ENCODE measurements at regions not wholly inside any gene's neighbourhood (a gene's known extent, or its start where the extent isn't known, plus 50 kb on each side); places are given as distances from the start of the nearest gene placed in this dataset.

DNA sequence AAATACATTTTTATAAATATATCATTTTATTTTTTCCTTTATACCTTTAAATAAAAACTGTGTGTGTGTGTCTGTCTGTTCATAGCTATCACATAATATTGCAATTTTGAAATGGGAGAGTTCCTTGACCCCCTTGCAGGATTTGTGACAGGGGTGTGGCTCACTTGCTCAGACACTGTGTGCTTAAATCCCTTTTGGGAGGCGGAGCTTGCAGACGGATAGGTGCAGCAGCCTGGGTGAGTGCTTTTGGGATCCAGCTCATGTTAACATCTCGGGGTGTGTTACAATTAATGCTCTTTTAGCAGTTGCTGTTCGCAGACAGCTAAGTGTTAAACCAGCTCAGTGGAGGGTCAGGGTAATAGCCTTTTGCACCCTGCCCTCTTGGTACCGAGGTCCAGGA, 459.8 kb downstream of the IPMK start:
- H3K4me3 ChIP-seq (ENCODE audit: low read length), result no peak overlapping the region
- H3K4me1 ChIP-seq (ENCODE audit: control insufficient read depth, insufficient read depth, low read length), result no peaks in the 10 kb centered on the region
- no peaks in the 10 kb centered on the region for H3K9me3 ChIP-seq (replicated peaks; ENCODE audit: control insufficient read depth, low read depth, low read length)
- no peak for DNase-seq
- H3K36me3 ChIP-seq (ENCODE audit: control insufficient read depth, insufficient read depth, low read length), result no peaks in the 10 kb centered on the region
- H3K27ac ChIP-seq (ENCODE audit: low read length), result no peak overlapping the region
- H3K27me3 ChIP-seq (ENCODE audit: control insufficient read depth, insufficient read depth, low read length), result no peaks in the 10 kb centered on the region
- WGBS (ENCODE audit: insufficient coverage), result 87% methylated on average over 4 of the region's 5 CpGs

DNA sequence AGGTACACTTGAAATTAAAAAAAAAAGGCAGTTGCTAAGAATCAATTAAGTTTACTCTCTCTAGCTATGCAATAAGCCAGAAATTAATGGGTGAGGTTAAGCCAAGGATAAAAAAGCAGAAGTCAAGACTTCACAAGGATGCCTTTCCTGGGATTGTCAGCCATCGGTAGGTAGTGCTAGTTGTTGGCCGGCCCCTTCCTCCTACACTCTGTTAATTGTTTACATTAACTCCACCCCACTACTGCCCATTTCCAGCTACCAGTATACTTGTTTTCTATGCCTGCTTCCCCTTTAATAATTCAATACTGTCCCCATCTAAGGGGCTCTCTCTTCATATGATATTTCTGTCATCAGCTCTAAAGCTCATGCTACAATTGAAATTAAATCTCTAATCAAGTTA, 461.0 kb downstream of the IPMK start:
- WGBS (ENCODE audit: insufficient coverage), result 100% methylated on average over 1 of the region's 2 CpGs
- H3K4me3 ChIP-seq (ENCODE audit: low read length), result no peak overlapping the region

DNA sequence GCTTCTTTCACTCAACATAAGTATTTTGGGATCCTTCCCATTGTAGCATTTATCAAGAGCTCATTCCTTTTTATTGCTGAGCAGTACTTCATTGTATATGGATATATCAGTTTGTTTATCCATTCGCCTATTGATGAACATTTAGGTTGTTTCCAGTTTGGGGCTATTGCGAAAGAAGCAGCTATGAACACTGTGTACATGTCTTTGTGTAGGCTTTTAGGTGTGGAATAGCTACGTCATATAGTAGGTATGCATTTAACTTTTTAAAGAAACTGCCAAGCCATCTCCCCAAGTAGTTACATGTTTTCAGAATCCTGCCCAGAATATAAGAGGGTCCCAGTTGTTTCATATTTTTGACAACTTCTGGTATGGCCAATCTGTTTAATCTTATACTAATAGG, 468.1 kb downstream of the IPMK start:
- Histone ChIP-seq H3K27ac (ENCODE audit: low read length) (no peak overlapping the region), H3K36me3 (ENCODE audit: control insufficient read depth, insufficient read depth, low read length) (no peaks in the 10 kb centered on the region), H3K27me3 (ENCODE audit: control insufficient read depth, insufficient read depth, low read length) (no peaks in the 10 kb centered on the region), H3K4me3 (ENCODE audit: low read length) (no peak overlapping the region), H3K4me1 (ENCODE audit: control insufficient read depth, insufficient read depth, low read length) (no peaks in the 10 kb centered on the region), H3K9me3 (replicated peaks; ENCODE audit: control insufficient read depth, low read depth, low read length) (no peaks in the 10 kb centered on the region)
- no peak for DNase-seq
- WGBS (ENCODE audit: insufficient coverage), result no CpG with 5 or more reads among the region's 3 CpGs

More for the DNA sequence above, 461.0 kb downstream of the IPMK start:
- Histone ChIP-seq H3K36me3 (ENCODE audit: control insufficient read depth, insufficient read depth, low read length) (no peaks in the 10 kb centered on the region), H3K9me3 (replicated peaks; ENCODE audit: control insufficient read depth, low read depth, low read length) (no peaks in the 10 kb centered on the region), H3K27me3 (ENCODE audit: control insufficient read depth, insufficient read depth, low read length) (no peaks in the 10 kb centered on the region), H3K27ac (ENCODE audit: low read length) (no peak overlapping the region), H3K4me1 (ENCODE audit: control insufficient read depth, insufficient read depth, low read length) (no peaks in the 10 kb centered on the region)
- DNase-seq, result no peak

DNA sequence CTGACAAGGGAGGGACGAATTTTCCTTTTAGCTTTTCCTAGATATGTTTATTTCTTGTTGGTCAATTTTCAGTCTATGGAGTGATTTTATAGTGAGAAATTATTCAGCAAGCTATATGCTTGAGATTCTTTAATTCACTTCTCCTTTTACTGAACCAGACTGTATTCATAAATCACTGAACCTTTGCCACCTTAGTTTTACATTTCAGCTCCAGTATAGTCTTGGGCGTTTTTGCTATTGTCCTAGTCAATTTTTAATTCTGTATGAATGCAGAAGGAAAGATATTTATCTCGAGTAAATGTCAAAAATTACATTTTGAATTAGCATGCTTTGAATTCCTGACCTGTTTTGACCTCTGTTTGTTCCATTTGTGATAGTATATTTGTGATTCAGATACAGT, 468.9 kb downstream of the IPMK start:
- H3K36me3 ChIP-seq (ENCODE audit: control insufficient read depth, insufficient read depth, low read length), result no peaks in the 10 kb centered on the region
- no peak overlapping the region for H3K4me3 ChIP-seq (ENCODE audit: low read length)
- H3K27me3 ChIP-seq (ENCODE audit: control insufficient read depth, insufficient read depth, low read length), result no peaks in the 10 kb centered on the region
- no peak overlapping the region for H3K27ac ChIP-seq (ENCODE audit: low read length)
- no CpG with 5 or more reads among the region's 3 CpGs for whole genome bisulfite sequencing (ENCODE audit: insufficient coverage)
- no peaks in the 10 kb centered on the region for H3K4me1 ChIP-seq (ENCODE audit: control insufficient read depth, insufficient read depth, low read length)
- DNase-seq, result no peak
- no peaks in the 10 kb centered on the region for H3K9me3 ChIP-seq (replicated peaks; ENCODE audit: control insufficient read depth, low read depth, low read length)

DNA sequence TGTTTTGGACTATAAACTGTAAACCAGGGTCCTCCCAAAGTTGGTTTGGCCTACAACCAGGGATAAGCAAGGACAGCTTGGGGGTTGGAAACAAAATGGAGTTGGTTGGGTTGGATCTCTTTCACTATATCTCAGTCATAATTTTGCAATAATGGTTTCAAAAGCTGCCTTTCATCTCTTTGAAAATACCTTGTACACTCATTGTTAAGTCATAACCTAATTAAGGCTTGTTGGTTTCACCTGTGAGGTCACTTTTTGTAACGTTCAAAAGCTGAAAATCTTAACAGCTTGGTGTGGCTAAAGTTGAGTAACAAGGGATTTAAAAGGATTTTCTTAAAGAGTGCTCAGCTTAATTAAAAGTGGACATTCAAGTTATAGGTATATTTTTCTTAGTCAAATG, 476.1 kb downstream of the IPMK start:
- no peaks in the 10 kb centered on the region for H3K27me3 ChIP-seq (ENCODE audit: control insufficient read depth, insufficient read depth, low read length)
- H3K4me1 ChIP-seq (ENCODE audit: control insufficient read depth, insufficient read depth, low read length), result no peaks in the 10 kb centered on the region
- H3K27ac ChIP-seq (ENCODE audit: low read length), result no peak overlapping the region
- no peak for DNase-seq
- no peak overlapping the region for H3K4me3 ChIP-seq (ENCODE audit: low read length)
- no CpG with 5 or more reads among the region's 1 CpG for WGBS (ENCODE audit: insufficient coverage)
- H3K36me3 ChIP-seq (ENCODE audit: control insufficient read depth, insufficient read depth, low read length), result no peaks in the 10 kb centered on the region
- H3K9me3 ChIP-seq (replicated peaks; ENCODE audit: control insufficient read depth, low read depth, low read length), result no peaks in the 10 kb centered on the region

DNA sequence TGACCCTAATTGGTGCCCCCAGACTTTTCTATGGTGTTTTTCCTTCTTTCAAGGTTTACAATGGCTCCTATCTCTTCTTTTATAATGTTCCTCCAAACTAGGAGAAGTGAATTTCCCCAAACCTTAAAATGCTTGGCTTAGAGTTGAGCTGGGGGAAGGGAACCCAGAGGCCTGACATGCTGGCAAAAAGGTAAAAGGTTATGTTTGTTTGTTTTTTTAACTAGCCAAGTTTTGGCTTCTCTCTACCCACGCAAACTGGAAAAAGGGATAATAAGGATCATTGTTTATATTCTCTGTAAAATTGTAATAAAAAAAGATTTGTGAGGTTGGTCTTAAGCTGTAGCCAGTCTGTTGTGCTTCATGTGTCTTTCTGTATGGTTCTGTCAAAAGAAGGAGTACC, 477.0 kb downstream of the IPMK start:
- H3K9me3 ChIP-seq (replicated peaks; ENCODE audit: control insufficient read depth, low read depth, low read length), result no peaks in the 10 kb centered on the region
- no peaks in the 10 kb centered on the region for H3K27me3 ChIP-seq (ENCODE audit: control insufficient read depth, insufficient read depth, low read length)
- no peak overlapping the region for H3K4me3 ChIP-seq (ENCODE audit: low read length)
- no CpG with 5 or more reads among the region's 1 CpG for WGBS (ENCODE audit: insufficient coverage)
- H3K27ac ChIP-seq (ENCODE audit: low read length), result no peak overlapping the region
- no peaks in the 10 kb centered on the region for H3K36me3 ChIP-seq (ENCODE audit: control insufficient read depth, insufficient read depth, low read length)
- H3K4me1 ChIP-seq (ENCODE audit: control insufficient read depth, insufficient read depth, low read length), result no peaks in the 10 kb centered on the region
- no peak for DNase-seq

DNA sequence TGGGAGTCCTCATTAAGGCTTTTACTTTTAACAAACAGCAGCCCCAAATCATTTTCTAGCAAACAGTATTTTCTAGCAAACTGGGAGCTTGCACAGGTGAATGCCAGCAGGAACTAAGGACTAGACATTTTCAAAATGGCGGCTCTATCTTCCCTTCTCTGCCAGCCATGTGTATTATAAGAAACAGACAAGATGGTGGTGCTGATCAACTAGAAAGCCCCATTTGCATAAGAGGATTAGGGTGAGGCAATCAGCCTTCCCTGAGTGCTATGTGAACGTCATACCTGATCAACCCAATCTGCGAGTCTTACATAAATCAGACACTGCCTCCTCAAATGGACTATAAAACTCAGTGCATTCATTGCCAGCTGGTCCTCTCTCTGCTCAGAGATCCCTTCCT, 479.6 kb downstream of the IPMK start:
- Histone ChIP-seq H3K9me3 (replicated peaks; ENCODE audit: control insufficient read depth, low read depth, low read length) (no peaks in the 10 kb centered on the region), H3K4me3 (ENCODE audit: low read length) (no peak overlapping the region), H3K4me1 (ENCODE audit: control insufficient read depth, insufficient read depth, low read length) (no peaks in the 10 kb centered on the region), H3K36me3 (ENCODE audit: control insufficient read depth, insufficient read depth, low read length) (no peaks in the 10 kb centered on the region), H3K27me3 (ENCODE audit: control insufficient read depth, insufficient read depth, low read length) (no peaks in the 10 kb centered on the region), H3K27ac (ENCODE audit: low read length) (no peak overlapping the region)
- DNase-seq, result no peak
- 93% methylated on average over 2 of the region's 3 CpGs for WGBS (ENCODE audit: insufficient coverage)

DNA sequence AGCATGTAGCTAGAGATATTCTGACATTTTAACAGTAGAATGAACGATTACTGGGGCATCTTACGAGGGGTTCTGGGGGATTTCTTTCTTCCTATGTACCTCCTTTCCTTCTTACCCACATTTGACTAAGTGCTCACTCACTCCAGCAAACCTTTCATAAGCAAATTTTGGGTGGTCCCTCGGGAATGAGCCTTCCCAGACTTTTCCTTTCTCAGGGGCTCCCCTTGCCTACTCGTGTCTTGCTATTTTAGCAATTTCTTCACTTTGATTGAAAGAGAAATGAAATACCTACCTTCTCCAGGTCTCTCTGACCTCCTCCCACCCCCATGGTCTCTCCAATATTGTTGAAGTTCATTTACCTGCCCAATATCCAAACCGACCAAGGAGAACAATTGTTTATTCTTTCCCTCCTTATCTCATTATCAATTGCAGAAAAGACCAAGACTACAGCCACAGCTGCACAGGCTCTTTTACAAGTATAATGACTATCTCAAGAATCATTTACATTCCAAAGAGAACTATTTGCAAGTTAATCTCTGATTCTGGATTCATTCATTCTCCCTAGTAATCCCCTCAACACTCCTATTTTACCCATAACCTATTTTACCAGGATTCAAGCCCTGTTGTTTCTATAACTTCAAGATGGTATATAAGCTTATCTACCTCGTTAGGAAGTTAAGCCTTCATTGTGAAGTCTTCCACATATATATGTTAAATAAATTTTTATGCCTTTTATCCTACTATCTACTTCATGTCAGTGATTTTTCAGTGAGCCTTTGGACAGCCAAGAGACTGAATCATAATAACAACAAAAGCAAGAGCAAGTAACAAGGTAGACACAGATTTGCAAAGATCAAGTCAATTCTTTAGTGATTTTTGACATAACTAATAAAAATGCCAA, 480.6 kb downstream of the IPMK start:
- H3K27ac ChIP-seq (ENCODE audit: low read length), result no peak overlapping the region
- no peaks in the 10 kb centered on the region for H3K27me3 ChIP-seq (ENCODE audit: control insufficient read depth, insufficient read depth, low read length)
- H3K9me3 ChIP-seq (replicated peaks; ENCODE audit: control insufficient read depth, low read depth, low read length), result no peaks in the 10 kb centered on the region
- 33% methylated on average over 2 of the region's 6 CpGs for WGBS (ENCODE audit: insufficient coverage)
- no peaks in the 10 kb centered on the region for H3K36me3 ChIP-seq (ENCODE audit: control insufficient read depth, insufficient read depth, low read length)
- no peak for DNase-seq
- no peak overlapping the region for H3K4me3 ChIP-seq (ENCODE audit: low read length)
- no peaks in the 10 kb centered on the region for H3K4me1 ChIP-seq (ENCODE audit: control insufficient read depth, insufficient read depth, low read length)

DNA sequence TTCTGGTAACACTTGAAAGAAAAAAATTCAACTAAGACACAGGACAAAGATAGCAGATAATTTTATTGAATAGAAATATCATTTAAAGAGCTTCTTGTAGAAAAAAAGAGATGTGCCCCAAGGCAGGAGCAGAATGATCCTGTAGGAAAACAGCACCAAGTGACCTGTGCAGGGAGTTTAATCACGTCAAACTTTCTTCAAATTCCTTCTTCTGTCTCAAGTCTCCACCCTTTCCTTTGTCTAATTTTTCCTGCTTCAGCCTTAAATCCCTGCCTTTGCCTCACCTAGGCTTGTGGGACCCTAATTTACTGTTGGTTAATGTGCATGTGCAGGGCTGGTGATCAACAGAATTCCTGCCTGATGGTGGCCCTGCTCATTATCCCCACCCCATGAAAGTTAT, 481.4 kb downstream of the IPMK start:
- 20% methylated on average over 1 of the region's 1 CpG for WGBS (ENCODE audit: insufficient coverage)
- Histone ChIP-seq H3K4me3 (ENCODE audit: low read length) (no peak overlapping the region), H3K27me3 (ENCODE audit: control insufficient read depth, insufficient read depth, low read length) (no peaks in the 10 kb centered on the region), H3K27ac (ENCODE audit: low read length) (no peak overlapping the region), H3K4me1 (ENCODE audit: control insufficient read depth, insufficient read depth, low read length) (no peaks in the 10 kb centered on the region), H3K36me3 (ENCODE audit: control insufficient read depth, insufficient read depth, low read length) (no peaks in the 10 kb centered on the region), H3K9me3 (replicated peaks; ENCODE audit: control insufficient read depth, low read depth, low read length) (no peaks in the 10 kb centered on the region)
- DNase-seq, result no peak

DNA sequence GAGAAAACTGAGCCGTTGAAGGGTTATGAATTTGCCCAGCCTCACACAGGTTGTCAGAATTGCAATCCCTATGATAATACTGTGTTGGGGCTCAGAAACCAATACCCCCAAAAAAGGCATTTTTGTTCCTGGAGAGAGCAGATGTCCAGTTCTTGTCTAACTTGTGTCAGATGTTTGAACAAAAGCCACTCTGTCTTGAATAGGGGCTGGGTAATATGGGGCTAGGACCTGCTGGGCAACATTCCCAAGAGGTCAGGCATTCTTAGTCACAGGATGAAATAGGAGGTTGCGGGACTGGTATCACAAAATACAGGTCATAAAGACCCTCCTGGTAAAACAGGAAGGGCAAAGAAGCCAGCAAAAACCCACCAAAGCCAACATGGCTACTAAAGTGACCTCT, 482.1 kb downstream of the IPMK start:
- Histone ChIP-seq H3K27ac (ENCODE audit: low read length) (no peak overlapping the region), H3K4me1 (ENCODE audit: control insufficient read depth, insufficient read depth, low read length) (no peaks in the 10 kb centered on the region), H3K9me3 (replicated peaks; ENCODE audit: control insufficient read depth, low read depth, low read length) (no peaks in the 10 kb centered on the region), H3K36me3 (ENCODE audit: control insufficient read depth, insufficient read depth, low read length) (no peaks in the 10 kb centered on the region), H3K27me3 (ENCODE audit: control insufficient read depth, insufficient read depth, low read length) (no peaks in the 10 kb centered on the region), H3K4me3 (ENCODE audit: low read length) (no peak overlapping the region)
- no peak for DNase-seq
- no CpG with 5 or more reads among the region's 2 CpGs for WGBS (ENCODE audit: insufficient coverage)

DNA sequence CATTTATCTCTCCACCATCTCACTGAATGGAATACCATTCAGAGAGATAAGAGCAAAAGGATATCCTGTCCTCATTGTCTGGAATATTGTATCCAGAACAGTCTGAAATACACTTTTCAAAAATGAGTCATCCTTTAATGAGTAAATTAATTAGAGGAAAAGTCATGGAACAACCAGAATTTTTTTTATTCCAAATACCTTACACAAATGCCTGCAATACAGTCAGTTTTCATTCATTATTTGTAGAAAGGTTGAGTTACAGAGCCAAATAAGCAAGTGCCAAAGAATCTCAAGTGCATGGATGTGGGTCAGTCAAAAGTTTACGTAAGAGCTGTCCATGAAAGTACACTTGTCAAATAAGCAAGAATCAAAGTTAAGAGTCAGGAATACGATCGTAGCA, 482.6 kb downstream of the IPMK start:
- no peaks in the 10 kb centered on the region for H3K27me3 ChIP-seq (ENCODE audit: control insufficient read depth, insufficient read depth, low read length)
- no peak overlapping the region for H3K27ac ChIP-seq (ENCODE audit: low read length)
- H3K36me3 ChIP-seq (ENCODE audit: control insufficient read depth, insufficient read depth, low read length), result no peaks in the 10 kb centered on the region
- no peaks in the 10 kb centered on the region for H3K9me3 ChIP-seq (replicated peaks; ENCODE audit: control insufficient read depth, low read depth, low read length)
- WGBS (ENCODE audit: insufficient coverage), result no CpG with 5 or more reads among the region's 3 CpGs
- no peaks in the 10 kb centered on the region for H3K4me1 ChIP-seq (ENCODE audit: control insufficient read depth, insufficient read depth, low read length)
- DNase-seq, result no peak
- H3K4me3 ChIP-seq (ENCODE audit: low read length), result no peak overlapping the region

Measured in muscle of leg (tissue), 3 donors.